Stimulated activated CD4-positive, alpha-beta T cell treated with anti-CD3 and anti-CD28 coated beads, TNF-alpha, amount 100 ng/mL, for 4 hours (primary cell): ENCODE measurements at regions not wholly inside any gene's neighbourhood (a gene's known extent, or its start where the extent isn't known, plus 50 kb on each side); places are given as distances from the start of the nearest gene placed in this dataset.
"Not testable (repeated sequence)": the region's sequence is repeated elsewhere in the genome, so short reads cannot be mapped to it uniquely, and the experiment has no call there.

Experiments used
- DNase-seq, 3 experiments: peaks; one replicate each; pipeline ENCODE4 v3.0.0-alpha.2; 2020; ENCODE audit warnings: low read depth in 3 of 3

- no peak for DNase-seq
These were observed 79.4 kb downstream of the IGLL1 start for GRCh38 chr22:23500508-23501260.

GRCh38 chr22:23499845-23500500 lies 80.1 kb downstream of the IGLL1 start:
- DNase-seq: no peak

- DNase-seq: no peak
These were observed 81.0 kb downstream of the IGLL1 start for GRCh38 chr22:23498811-23499798.

- DNase-seq: not testable (repeated sequence)
These were observed 82.2 kb downstream of the IGLL1 start for GRCh38 chr22:23497889-23498288.

GRCh38 chr22:23497016-23497885 lies 82.8 kb downstream of the IGLL1 start:
- no peak for DNase-seq

GRCh38 chr22:23496445-23496833 lies 83.7 kb downstream of the IGLL1 start:
- no peak for DNase-seq

GRCh38 chr22:23495614-23496444 lies 84.3 kb downstream of the IGLL1 start:
- no peak for DNase-seq

GRCh38 chr22:23494930-23495266 lies 85.2 kb downstream of the IGLL1 start:
- DNase-seq: no peak

GRCh38 chr22:23485490-23485889 lies 94.6 kb downstream of the IGLL1 start:
- no peak for DNase-seq

- no peak for DNase-seq
These were observed 95.4 kb downstream of the IGLL1 start for GRCh38 chr22:23484651-23485050.

- no peak for DNase-seq
These were observed 98.7 kb downstream of the IGLL1 start for GRCh38 chr22:23481369-23481768.

- no peak for DNase-seq
These were observed 101.9 kb downstream of the IGLL1 start for GRCh38 chr22:23478175-23478574.

GRCh38 chr22:23474531-23474930 lies 105.6 kb downstream of the IGLL1 start:
- not testable (repeated sequence) for DNase-seq

GRCh38 chr22:23473901-23474300 lies 106.2 kb downstream of the IGLL1 start:
- no peak for DNase-seq

- not testable (repeated sequence) for DNase-seq
These were observed 107.7 kb downstream of the IGLL1 start for GRCh38 chr22:23472376-23472775.

GRCh38 chr22:23471698-23472097 lies 108.4 kb downstream of the IGLL1 start:
- no peak for DNase-seq

- DNase-seq: no peak
These were observed 109.2 kb downstream of the IGLL1 start for GRCh38 chr22:23470811-23471389.

- DNase-seq: no peak
These were observed 112.3 kb downstream of the IGLL1 start for GRCh38 chr22:23467721-23468294.

- DNase-seq: no peak
These were observed 113.7 kb downstream of the IGLL1 start for GRCh38 chr22:23466351-23466750.

- not testable (repeated sequence) for DNase-seq
These were observed 115.3 kb downstream of the IGLL1 start for GRCh38 chr22:23464796-23465195.
